OCI-LY7 (cell line): ENCODE measurements at regions not wholly inside any gene's neighbourhood (a gene's known extent, or its start where the extent isn't known, plus 50 kb on each side); places are given as distances from the start of the nearest gene placed in this dataset.

Experiments
- BruUV-seq: library from RNA; stranded (reverse); fragments of 400-500 nt; replicated peaks from 2 replicates; lab custom pipeline; 2021; lab: Mats Ljungman, UMichigan
- CTCF ChIA-PET: fragments of 300-600 bp; sonication (Branson Sonifier 250); formaldehyde crosslinking; loops from one replicate; lab custom pipeline; 2022; ENCODE audit warnings: antibody characterized with exemption; ENCODE audit not compliant: unreplicated experiment; lab: Charles Lee
- POLR2A ChIA-PET: fragments of 300-600 bp; sonication (Branson Sonifier 250); formaldehyde crosslinking; loops from one replicate; lab custom pipeline; 2022; ENCODE audit warnings: antibody characterized with exemption; lab: Charles Lee
- DNase-seq: peaks from one replicate; pipeline ENCODE4 v3.0.0-alpha.2; 2015; ENCODE audit warnings: low spot score
- H2AFZ ChIP-seq: fragments of 200-600 bp; sonication (generic), shearing (Covaris generic); 2 replicates; pipeline ENCODE4 v1.6.1; 2014; ENCODE audit warnings: mild to moderate bottlenecking, antibody characterized with exemption, low read length, moderate library complexity
- H3K27ac ChIP-seq: fragments of 200-600 bp; sonication (generic); 2 replicates; pipeline ENCODE4 v1.5.1; 2014; ENCODE audit warnings: mixed run types, low read depth, mild to moderate bottlenecking, moderate library complexity, low read length, inconsistent platforms; ENCODE audit not compliant: poor library complexity, severe bottlenecking
- H3K36me3 ChIP-seq: fragments of 200-600 bp; sonication (generic); 2 replicates; pipeline ENCODE4 v1.6.1; 2014; ENCODE audit warnings: mild to moderate bottlenecking, antibody characterized with exemption, low read length, moderate library complexity, mixed read lengths; ENCODE audit not compliant: insufficient read depth
- H3K4me1 ChIP-seq: fragments of 200-600 bp; sonication (generic); 2 replicates; pipeline ENCODE4 v1.5.1; 2014; ENCODE audit warnings: mild to moderate bottlenecking, low read length; ENCODE audit not compliant: insufficient read depth, poor library complexity, severe bottlenecking
- H3K4me2 ChIP-seq: fragments of 200-600 bp; sonication (generic); 2 replicates; pipeline ENCODE4 v1.6.1; 2014; ENCODE audit warnings: mild to moderate bottlenecking, low read length
- H3K4me3 ChIP-seq: fragments of 200-600 bp; sonication (generic); 2 replicates; pipeline ENCODE4 v1.5.1; 2014; ENCODE audit warnings: mild to moderate bottlenecking, low read depth, low read length; ENCODE audit not compliant: poor library complexity, severe bottlenecking
- H3K79me2 ChIP-seq: fragments of 200-600 bp; sonication (generic); 2 replicates; pipeline ENCODE4 v1.6.1; 2016; ENCODE audit warnings: low read depth, mild to moderate bottlenecking, low read length, moderate library complexity, mixed read lengths; ENCODE audit not compliant: insufficient read depth
- H3K9me2 ChIP-seq: fragments of 200-600 bp; sonication (generic); 2 replicates; pipeline ENCODE4 v1.6.1; 2016; ENCODE audit warnings: mild to moderate bottlenecking, low read length, mixed read lengths; ENCODE audit not compliant: insufficient read depth
- H3K9me3 ChIP-seq: fragments of 200-600 bp; sonication (generic); 2 replicates; pipeline ENCODE4 v1.6.1; 2014; ENCODE audit warnings: mild to moderate bottlenecking, mixed run types, low read length, mixed read lengths
- H4K20me1 ChIP-seq: fragments of 200-600 bp; sonication (generic); 2 replicates; pipeline ENCODE4 v1.6.1; 2014; ENCODE audit warnings: mild to moderate bottlenecking, antibody characterized with exemption, low read length, moderate library complexity, mixed read lengths; ENCODE audit not compliant: insufficient read depth
- CTCF ChIP-seq: fragments of 200-600 bp; sonication (generic); conservative IDR thresholded peaks from 2 replicates; pipeline ENCODE4 v1.5.1; 2014; ENCODE audit warnings: mild to moderate bottlenecking, antibody characterized with exemption, low read length, moderate library complexity, mixed read lengths
- EZH2phosphoT487 ChIP-seq: fragments of 200-600 bp; sonication (generic); IDR thresholded peaks from 2 replicates; pipeline ENCODE4 v1.6.1; 2018; ENCODE audit warnings: low read depth, borderline replicate concordance, mild to moderate bottlenecking, mixed run types, antibody characterized with exemption, low read length, moderate library complexity, mixed read lengths
- intact Hi-C: fragments of 100-400 bp; cut with micrococcal nuclease; formaldehyde crosslinking; loops from one replicate; pipeline ENCODE4 v1.10.0; 2022; ENCODE audit not compliant: unreplicated experiment

DNA sequence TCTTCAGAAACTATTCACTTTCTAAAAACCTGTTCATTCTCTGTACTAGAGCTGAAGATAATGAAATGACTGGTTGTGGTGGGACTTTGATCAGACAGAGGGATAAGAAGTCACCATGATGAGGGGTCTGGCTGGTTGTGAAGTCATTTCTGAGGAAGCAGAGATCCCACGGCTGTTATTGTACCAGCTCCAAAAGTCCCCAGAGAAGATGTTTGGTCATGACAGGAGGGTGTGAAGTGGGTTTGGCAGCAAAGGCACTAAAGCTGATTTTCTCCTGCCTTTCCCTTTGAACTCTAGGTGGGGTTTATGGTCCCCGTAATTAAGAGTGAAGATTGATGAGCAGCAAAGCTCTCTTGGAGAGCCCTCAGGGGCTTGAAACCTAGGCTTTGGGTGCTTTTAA is 103.1 kb upstream of the CACHD1 start:
- Histone ChIP-seq H2AFZ (no peak overlapping the region), H3K36me3 (no peaks in the 10 kb centered on the region), H3K4me3 (no peak overlapping the region), H4K20me1 (no peaks in the 10 kb centered on the region), H3K4me2 (no peak overlapping the region), H3K79me2 (no peaks in the 10 kb centered on the region), H3K4me1 (no peaks in the 10 kb centered on the region), H3K27ac (no peak overlapping the region), H3K9me2 (no peaks in the 10 kb centered on the region), H3K9me3 (no peaks in the 10 kb centered on the region)
- TF ChIP-seq CTCF (no peak), EZH2phosphoT487 (no peak)
- ChIA-PET POLR2A (interaction anchor here (0.5 kb wide), 1 partner anchor 11 kb away, joined by 3 read pairs; no protein-coding TSS in a partner anchor), CTCF (no interaction called here)
- intact Hi-C loops: no loop called here
- DNase-seq: no peak
- no TSS peak for BruUV-seq

- no peaks in the 10 kb centered on the region for H3K9me2 ChIP-seq
- no peaks in the 10 kb centered on the region for H3K4me1 ChIP-seq
- CTCF ChIA-PET: no interaction called here
- intact Hi-C loops: no loop called here
- no peaks in the 10 kb centered on the region for H3K36me3 ChIP-seq
- no peak overlapping the region for H2AFZ ChIP-seq
- H3K27ac ChIP-seq: no peak overlapping the region
- no peak overlapping the region for H3K4me2 ChIP-seq
- H3K4me3 ChIP-seq: no peak overlapping the region
- DNase-seq: no peak
- no peaks in the 10 kb centered on the region for H3K9me3 ChIP-seq
- no peak for TF ChIP-seq EZH2phosphoT487
- TF ChIP-seq CTCF: no peak
- H3K79me2 ChIP-seq: no peaks in the 10 kb centered on the region
- POLR2A ChIA-PET: no interaction called here
- no TSS peak for BruUV-seq
- H4K20me1 ChIP-seq: no peaks in the 10 kb centered on the region
Measured at GRCh38 chr1:64368344-64368743, 101.6 kb upstream of the CACHD1 start.

DNA sequence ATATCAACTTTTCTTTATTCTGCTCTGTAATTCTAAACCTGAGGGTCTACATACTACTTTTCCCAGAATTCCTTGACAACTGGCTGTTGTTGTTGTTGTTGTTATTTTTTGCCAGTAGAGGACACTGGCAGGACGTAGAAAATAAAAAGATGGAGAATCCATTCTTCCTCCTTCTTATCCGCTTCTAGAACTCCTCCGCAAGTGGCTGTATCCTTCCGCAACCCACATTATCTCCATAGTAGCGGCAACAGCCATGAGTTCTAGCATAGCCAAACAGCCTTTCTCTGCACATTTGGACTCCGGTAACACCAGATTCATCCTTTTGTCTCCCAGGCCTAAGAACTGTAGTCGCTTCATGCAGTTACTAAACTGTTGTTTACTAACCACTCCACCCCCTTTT is 91.1 kb upstream of the CACHD1 start:
- ChIA-PET CTCF (interaction anchor here (0.5 kb wide), 1 partner anchor 359 kb away, joined by 5 read pairs; no protein-coding TSS in a partner anchor), POLR2A (no interaction called here)
- no peak overlapping the region for H3K4me3 ChIP-seq
- no peaks in the 10 kb centered on the region for H3K79me2 ChIP-seq
- H4K20me1 ChIP-seq: no peaks in the 10 kb centered on the region
- H3K9me2 ChIP-seq: no peaks in the 10 kb centered on the region
- DNase-seq: no peak
- H3K36me3 ChIP-seq: no peaks in the 10 kb centered on the region
- intact Hi-C loops: no loop called here
- no peak overlapping the region for H3K4me2 ChIP-seq
- no peaks in the 10 kb centered on the region for H3K9me3 ChIP-seq
- no peaks in the 10 kb centered on the region for H3K4me1 ChIP-seq
- BruUV-seq: no TSS peak
- TF ChIP-seq EZH2phosphoT487: no peak
- TF ChIP-seq CTCF: no peak
- no peak overlapping the region for H3K27ac ChIP-seq
- H2AFZ ChIP-seq: no peak overlapping the region
